Activated CD8-positive, alpha-beta memory T cell treated with anti-CD3 and anti-CD28 coated beads for 48 hours (primary cell): ENCODE measurements at regions not wholly inside any gene's neighbourhood (a gene's known extent, or its start where the extent isn't known, plus 50 kb on each side); places are given as distances from the start of the nearest gene placed in this dataset.
"Not testable (repeated sequence)": the region's sequence is repeated elsewhere in the genome, so short reads cannot be mapped to it uniquely, and the experiment has no call there.

Source experiments
- DNase-seq, 3 experiments: peaks; one replicate each; pipeline ENCODE4 v3.0.0-alpha.2; 2020; ENCODE audit warnings: low read depth in 2 of 3, low spot score in 2 of 3

GRCh38 chr5:136924490-136924889, 559.1 kb upstream of the TRPC7 start:
- no peak for DNase-seq

- no peak for DNase-seq
Observed at GRCh38 chr5:136910625-136911024, 545.3 kb upstream of the TRPC7 start.

- DNase-seq = no peak
Observed at GRCh38 chr5:136909906-136910305, 544.6 kb upstream of the TRPC7 start.

GRCh38 chr5:136907371-136907770, 542.0 kb upstream of the TRPC7 start:
- DNase-seq = no peak

- no peak for DNase-seq
Observed at GRCh38 chr5:136906545-136906944, 541.2 kb upstream of the TRPC7 start.

GRCh38 chr5:136905571-136905970, 540.2 kb upstream of the TRPC7 start:
- DNase-seq = no peak

GRCh38 chr5:136894070-136894469, 528.7 kb upstream of the TRPC7 start:
- DNase-seq = no peak

- no peak for DNase-seq
Observed at GRCh38 chr5:136892000-136892399, 526.7 kb upstream of the TRPC7 start.

GRCh38 chr5:136891175-136891972, 526.0 kb upstream of the TRPC7 start:
- no peak for DNase-seq

- no peak for DNase-seq
Observed at GRCh38 chr5:136890431-136891148, 525.2 kb upstream of the TRPC7 start.

- DNase-seq = no peak
Observed at GRCh38 chr5:136886608-136887007, 521.3 kb upstream of the TRPC7 start.

GRCh38 chr5:136864960-136865359, 499.6 kb upstream of the TRPC7 start:
- no peak for DNase-seq

GRCh38 chr5:136856648-136857047, 491.3 kb upstream of the TRPC7 start:
- DNase-seq = no peak

GRCh38 chr5:136853971-136854370, 488.6 kb upstream of the TRPC7 start:
- DNase-seq = no peak

GRCh38 chr5:136840601-136841000, 475.3 kb upstream of the TRPC7 start:
- no peak for DNase-seq

- DNase-seq = no peak
Observed at GRCh38 chr5:136836093-136836492, 470.7 kb upstream of the TRPC7 start.

- DNase-seq = no peak
Observed at GRCh38 chr5:136820848-136821247, 455.5 kb upstream of the TRPC7 start.

- DNase-seq = no peak
Observed at GRCh38 chr5:136819526-136820302, 454.4 kb upstream of the TRPC7 start.

- no peak for DNase-seq
Observed at GRCh38 chr5:136816327-136816726, 451.0 kb upstream of the TRPC7 start.

- DNase-seq = no peak
Observed at GRCh38 chr5:136814619-136815378, 449.5 kb upstream of the TRPC7 start.

- not testable (repeated sequence) for DNase-seq
Observed at GRCh38 chr5:136812270-136812669, 446.9 kb upstream of the TRPC7 start.
